OCI-LY1 (cell line): ENCODE measurements at regions not wholly inside any gene's neighbourhood (a gene's known extent, or its start where the extent isn't known, plus 50 kb on each side); places are given as distances from the start of the nearest gene placed in this dataset.

ENCODE experiments used
- H2AFZ ChIP-seq: fragments of 200-600 bp; sonication (generic), shearing (Covaris generic); 2 replicates; pipeline ENCODE4 v1.6.0; 2014; ENCODE audit warnings: antibody characterized with exemption, mild to moderate bottlenecking, low read length
- H3F3A ChIP-seq: fragments of 200-600 bp; sonication (generic), shearing (Covaris generic); 2 replicates; pipeline ENCODE4 v1.6.0; 2014; ENCODE audit warnings: mild to moderate bottlenecking, antibody characterized with exemption, low read length, moderate library complexity; ENCODE audit not compliant: insufficient read depth
- H3K27ac ChIP-seq: fragments of 200-600 bp; sonication (generic); 2 replicates; pipeline ENCODE4 v1.5.1; 2014; ENCODE audit warnings: low read length, mixed run types, mild to moderate bottlenecking, low read depth; ENCODE audit not compliant: poor library complexity, severe bottlenecking
- H3K27me3 ChIP-seq: fragments of 200-600 bp; sonication (generic); 2 replicates; pipeline ENCODE4 v1.6.0; 2014; ENCODE audit warnings: antibody characterized with exemption, mild to moderate bottlenecking, low read length, moderate library complexity; ENCODE audit not compliant: insufficient read depth
- H3K36me3 ChIP-seq: fragments of 200-600 bp; sonication (generic); 2 replicates; pipeline ENCODE4 v1.6.1; 2014; ENCODE audit warnings: mild to moderate bottlenecking, antibody characterized with exemption, low read length, moderate library complexity, mixed read lengths; ENCODE audit not compliant: insufficient read depth
- H3K4me1 ChIP-seq: fragments of 200-600 bp; sonication (generic); 2 replicates; pipeline ENCODE4 v1.5.1; 2014; ENCODE audit warnings: mild to moderate bottlenecking, low read length, moderate library complexity; ENCODE audit not compliant: insufficient read depth, severe bottlenecking
- H3K4me2 ChIP-seq: fragments of 200-600 bp; sonication (generic), shearing (Covaris generic); 2 replicates; pipeline ENCODE4 v1.6.1; 2014; ENCODE audit warnings: low read length
- H3K4me3 ChIP-seq: fragments of 200-600 bp; sonication (generic); 2 replicates; pipeline ENCODE4 v1.5.1; 2014; ENCODE audit warnings: low read length, low read depth, mild to moderate bottlenecking, mixed read lengths; ENCODE audit not compliant: poor library complexity, severe bottlenecking
- H3K79me2 ChIP-seq: fragments of 200-600 bp; shearing (Covaris generic); 2 replicates; pipeline ENCODE4 v1.6.1; 2016; ENCODE audit warnings: mixed run types, low read length, mixed read lengths; ENCODE audit not compliant: insufficient read depth
- H3K9ac ChIP-seq: fragments of 200-600 bp; sonication (generic), shearing (Covaris generic); 2 replicates; pipeline ENCODE4 v1.6.1; 2014; ENCODE audit warnings: mild to moderate bottlenecking, low read length, mixed read lengths
- H3K9me2 ChIP-seq: fragments of 200-600 bp; sonication (generic), shearing (Covaris generic); 2 replicates; pipeline ENCODE4 v1.6.1; 2014; ENCODE audit warnings: low read depth, mild to moderate bottlenecking, low read length, mixed read lengths
- H3K9me3 ChIP-seq: fragments of 200-600 bp; shearing (Covaris generic); 2 replicates; pipeline ENCODE4 v1.6.1; 2014; ENCODE audit warnings: low read length, mixed read lengths
- H4K20me1 ChIP-seq: fragments of 200-600 bp; sonication (generic), shearing (Covaris generic); 2 replicates; pipeline ENCODE4 v1.6.0; 2016; ENCODE audit warnings: mild to moderate bottlenecking, low read length; ENCODE audit not compliant: insufficient read depth
- EZH2 ChIP-seq: fragments of 200-600 bp; sonication (generic), shearing (Covaris generic); IDR thresholded peaks from 2 replicates; pipeline ENCODE4 v1.8.0; 2017; ENCODE audit warnings: borderline replicate concordance, mixed run types, mild to moderate bottlenecking, antibody characterized with exemption, low read length, moderate library complexity, mixed read lengths
- TF ChIP-seq, protein P1 (sequence below): fragments of 200-600 bp; sonication (generic), shearing (Covaris generic); IDR thresholded peaks from 2 replicates; pipeline ENCODE4 v1.5.1; 2017; ENCODE audit warnings: mild to moderate bottlenecking, antibody characterized with exemption, low read length, moderate library complexity, mixed read lengths

DNA sequence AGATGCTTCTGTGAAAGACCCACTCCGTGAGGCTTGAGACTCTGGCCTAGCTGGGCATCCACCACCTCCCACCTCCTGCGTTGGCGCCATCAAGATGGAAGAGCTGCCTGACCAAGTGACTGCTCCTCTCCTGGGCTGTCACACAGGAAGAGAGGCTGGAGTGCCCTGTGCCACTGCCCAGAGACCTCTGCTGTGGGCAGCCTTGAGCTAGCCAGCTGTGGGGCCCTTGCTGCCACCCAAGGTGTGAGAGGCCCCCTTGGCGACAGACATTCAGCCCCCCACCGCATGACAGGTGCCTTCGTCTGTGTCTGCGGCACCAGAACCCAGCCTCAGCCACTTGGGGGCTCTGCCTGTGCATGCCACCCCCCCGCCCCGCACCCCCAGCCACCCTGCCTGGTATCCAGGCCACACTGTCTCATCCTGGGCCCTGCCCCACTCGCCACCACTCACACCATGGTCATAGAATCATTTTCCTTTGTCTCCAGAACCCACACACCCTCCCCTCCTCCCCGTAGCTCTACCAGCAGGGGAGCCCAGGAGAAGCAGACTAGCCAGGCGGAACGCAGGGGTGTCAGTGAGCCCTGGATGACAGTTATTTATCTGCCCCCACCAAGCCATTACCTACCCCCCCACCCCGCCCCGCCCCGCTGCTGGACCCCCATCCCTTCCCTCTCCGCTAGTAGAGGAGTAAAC is 120.9 kb upstream of the LHX1 start:
- H4K20me1 ChIP-seq, result no peaks in the 10 kb centered on the region
- H3K36me3 ChIP-seq, result no peaks in the 10 kb centered on the region
- no peak for TF ChIP-seq EZH2
- TF ChIP-seq, protein P1, sequence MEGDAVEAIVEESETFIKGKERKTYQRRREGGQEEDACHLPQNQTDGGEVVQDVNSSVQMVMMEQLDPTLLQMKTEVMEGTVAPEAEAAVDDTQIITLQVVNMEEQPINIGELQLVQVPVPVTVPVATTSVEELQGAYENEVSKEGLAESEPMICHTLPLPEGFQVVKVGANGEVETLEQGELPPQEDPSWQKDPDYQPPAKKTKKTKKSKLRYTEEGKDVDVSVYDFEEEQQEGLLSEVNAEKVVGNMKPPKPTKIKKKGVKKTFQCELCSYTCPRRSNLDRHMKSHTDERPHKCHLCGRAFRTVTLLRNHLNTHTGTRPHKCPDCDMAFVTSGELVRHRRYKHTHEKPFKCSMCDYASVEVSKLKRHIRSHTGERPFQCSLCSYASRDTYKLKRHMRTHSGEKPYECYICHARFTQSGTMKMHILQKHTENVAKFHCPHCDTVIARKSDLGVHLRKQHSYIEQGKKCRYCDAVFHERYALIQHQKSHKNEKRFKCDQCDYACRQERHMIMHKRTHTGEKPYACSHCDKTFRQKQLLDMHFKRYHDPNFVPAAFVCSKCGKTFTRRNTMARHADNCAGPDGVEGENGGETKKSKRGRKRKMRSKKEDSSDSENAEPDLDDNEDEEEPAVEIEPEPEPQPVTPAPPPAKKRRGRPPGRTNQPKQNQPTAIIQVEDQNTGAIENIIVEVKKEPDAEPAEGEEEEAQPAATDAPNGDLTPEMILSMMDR, result no peak
- H2AFZ ChIP-seq, result no peak overlapping the region
- no peaks in the 10 kb centered on the region for H3K4me1 ChIP-seq
- no peaks in the 10 kb centered on the region for H3F3A ChIP-seq
- no peak overlapping the region for H3K4me3 ChIP-seq
- no peak overlapping the region for H3K4me2 ChIP-seq
- H3K27ac ChIP-seq, result no peak overlapping the region
- H3K9me2 ChIP-seq, result no peaks in the 10 kb centered on the region
- H3K79me2 ChIP-seq, result no peaks in the 10 kb centered on the region
- no peaks in the 10 kb centered on the region for H3K27me3 ChIP-seq
- no peaks in the 10 kb centered on the region for H3K9me3 ChIP-seq
- H3K9ac ChIP-seq, result no peak overlapping the region

DNA sequence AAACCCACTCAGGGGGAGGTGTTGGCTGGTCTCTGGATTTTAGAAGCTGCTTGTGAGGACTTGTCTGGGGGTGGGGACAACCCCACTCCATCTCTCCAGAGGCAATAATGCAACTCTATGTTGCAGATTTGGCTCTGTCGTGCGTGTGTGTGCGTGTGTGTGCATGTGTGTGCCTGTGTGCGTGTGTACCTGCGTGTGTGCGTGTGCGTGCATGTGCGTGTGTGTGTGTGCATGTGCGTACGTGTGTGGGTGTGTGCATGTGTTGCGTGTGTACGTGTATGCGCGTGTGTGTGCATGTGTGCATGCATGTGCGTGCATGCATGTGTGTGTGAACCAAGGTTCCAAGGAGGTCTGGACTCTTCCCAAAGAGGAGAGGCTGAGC is 120.4 kb upstream of the LHX1 start:
- Histone ChIP-seq H3K27ac (no peak overlapping the region), H3K79me2 (no peaks in the 10 kb centered on the region), H3K4me3 (no peak overlapping the region), H3K4me1 (no peaks in the 10 kb centered on the region), H3K27me3 (no peaks in the 10 kb centered on the region), H3K4me2 (no peak overlapping the region), H3K36me3 (no peaks in the 10 kb centered on the region), H4K20me1 (no peaks in the 10 kb centered on the region), H3K9me2 (no peaks in the 10 kb centered on the region), H3K9ac (no peak overlapping the region), H2AFZ (no peak overlapping the region), H3K9me3 (no peaks in the 10 kb centered on the region), H3F3A (no peaks in the 10 kb centered on the region)
- no peak for TF ChIP-seq EZH2
- TF ChIP-seq, protein P1, result no peak

DNA sequence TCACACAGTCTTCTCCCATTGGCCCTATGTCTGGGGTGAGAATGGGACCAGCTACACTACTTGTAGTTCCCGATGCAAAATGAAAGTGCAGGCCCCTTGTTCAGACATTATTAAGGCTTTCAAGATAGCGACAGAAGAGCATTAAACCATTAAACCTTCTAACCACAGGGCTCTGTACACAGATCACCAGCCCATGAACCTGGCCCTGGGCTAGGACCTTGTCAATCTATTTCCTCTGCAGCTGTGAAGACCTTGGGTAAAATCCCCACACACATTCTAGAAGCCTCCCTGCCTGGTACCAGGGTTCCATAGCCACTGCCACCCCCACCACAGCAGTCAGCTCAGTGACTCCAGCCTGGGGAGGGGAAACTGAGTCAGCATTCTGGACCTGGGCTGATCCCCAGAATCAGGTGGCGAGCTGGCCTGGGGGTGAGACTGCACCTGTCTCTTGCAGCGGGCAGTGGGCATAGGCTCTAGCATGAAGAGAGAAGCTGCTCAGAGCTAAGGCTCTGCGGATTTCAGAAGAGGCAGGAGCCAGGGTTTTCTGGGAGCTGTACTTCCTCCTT is 119.7 kb upstream of the LHX1 start:
- TF ChIP-seq EZH2, result no peak
- H3K79me2 ChIP-seq, result no peaks in the 10 kb centered on the region
- no peaks in the 10 kb centered on the region for H4K20me1 ChIP-seq
- H3K9me2 ChIP-seq, result no peaks in the 10 kb centered on the region
- no peaks in the 10 kb centered on the region for H3F3A ChIP-seq
- H3K4me1 ChIP-seq, result no peaks in the 10 kb centered on the region
- no peak overlapping the region for H3K27ac ChIP-seq
- no peak overlapping the region for H3K4me2 ChIP-seq
- H3K36me3 ChIP-seq, result no peaks in the 10 kb centered on the region
- H2AFZ ChIP-seq, result no peak overlapping the region
- no peaks in the 10 kb centered on the region for H3K27me3 ChIP-seq
- H3K9ac ChIP-seq, result no peak overlapping the region
- H3K9me3 ChIP-seq, result no peaks in the 10 kb centered on the region
- no peak overlapping the region for H3K4me3 ChIP-seq
